Amniotic stem cell (primary cell): ENCODE measurements at regions not wholly inside any gene's neighbourhood (a gene's known extent, or its start where the extent isn't known, plus 50 kb on each side); places are given as distances from the start of the nearest gene placed in this dataset.

ENCODE experiments used
- DNase-seq: peaks from one replicate; lab custom pipeline; 2025; lab: John Stamatoyannopoulos, UW

- no peak for DNase-seq
Measured at GRCh38 chr2:21281791-21282514, 158.2 kb downstream of the TDRD15 start.

GRCh38 chr2:21282515-21282898 is 158.7 kb downstream of the TDRD15 start:
- DNase-seq = no peak

GRCh38 chr2:21288299-21288698 is 164.5 kb downstream of the TDRD15 start:
- no peak for DNase-seq

GRCh38 chr2:21288739-21289520 is 165.2 kb downstream of the TDRD15 start:
- no peak for DNase-seq

GRCh38 chr2:21289551-21289950 is 165.8 kb downstream of the TDRD15 start:
- DNase-seq = no peak

GRCh38 chr2:21289989-21290388 is 166.2 kb downstream of the TDRD15 start:
- no peak for DNase-seq

- DNase-seq = no peak
Measured at GRCh38 chr2:21291426-21291825, 167.7 kb downstream of the TDRD15 start.

- DNase-seq = no peak
Measured at GRCh38 chr2:21294446-21294845, 170.7 kb downstream of the TDRD15 start.

GRCh38 chr2:21299411-21299810 is 175.6 kb downstream of the TDRD15 start:
- DNase-seq = no peak

GRCh38 chr2:21301871-21302455 is 178.2 kb downstream of the TDRD15 start:
- DNase-seq = no peak

GRCh38 chr2:21303876-21304275 is 180.1 kb downstream of the TDRD15 start:
- no peak for DNase-seq

GRCh38 chr2:21305581-21305980 is 181.8 kb downstream of the TDRD15 start:
- DNase-seq = no peak

GRCh38 chr2:21306235-21306634 is 182.5 kb downstream of the TDRD15 start:
- no peak for DNase-seq

GRCh38 chr2:21307037-21307436 is 183.3 kb downstream of the TDRD15 start:
- DNase-seq = no peak

- DNase-seq = no peak
Measured at GRCh38 chr2:21310493-21310892, 186.7 kb downstream of the TDRD15 start.

- DNase-seq = no peak
Measured at GRCh38 chr2:21314322-21314835, 190.6 kb downstream of the TDRD15 start.

GRCh38 chr2:21317131-21317530 is 193.4 kb downstream of the TDRD15 start:
- DNase-seq = no peak

- DNase-seq = no peak
Measured at GRCh38 chr2:21318263-21318662, 194.5 kb downstream of the TDRD15 start.

- DNase-seq = no peak
Measured at GRCh38 chr2:21326152-21326551, 202.4 kb downstream of the TDRD15 start.

GRCh38 chr2:21328177-21328576 is 204.4 kb downstream of the TDRD15 start:
- DNase-seq = no peak

- no peak for DNase-seq
Measured at GRCh38 chr2:21330786-21331391, 207.1 kb downstream of the TDRD15 start.

GRCh38 chr2:21331625-21332370 is 208.0 kb downstream of the TDRD15 start:
- DNase-seq = no peak
